MM.1S (cell line): ENCODE measurements at regions not wholly inside any gene's neighbourhood (a gene's known extent, or its start where the extent isn't known, plus 50 kb on each side); places are given as distances from the start of the nearest gene placed in this dataset.
"Not testable (repeated sequence)": the region's sequence is repeated elsewhere in the genome, so short reads cannot be mapped to it uniquely, and the experiment has no call there.

Experiments
- DNase-seq: peaks from one replicate; pipeline ENCODE4 v3.0.0-alpha.2; 2015
- H2AFZ ChIP-seq: fragments of 300-600 bp; sonication (generic); 2 replicates; pipeline ENCODE4 v1.6.0; 2016; ENCODE audit warnings: antibody characterized with exemption, low read length
- H3F3A ChIP-seq: fragments of 300-600 bp; sonication (generic); 2 replicates; pipeline ENCODE4 v1.6.1; 2016; ENCODE audit warnings: mild to moderate bottlenecking, antibody characterized with exemption, low read length, moderate library complexity, mixed read lengths; ENCODE audit not compliant: insufficient read depth
- H3K27ac ChIP-seq: fragments of 300-600 bp; sonication (generic); 2 replicates; pipeline ENCODE4 v1.5.1; 2016; ENCODE audit warnings: mild to moderate bottlenecking, low read length
- H3K27me3 ChIP-seq: fragments of 300-600 bp; sonication (generic); replicated peaks from 2 replicates; pipeline ENCODE4 v1.6.0; 2016; ENCODE audit warnings: low read length; ENCODE audit not compliant: insufficient read depth
- H3K36me3 ChIP-seq: fragments of 300-600 bp; sonication (generic); replicated peaks from 2 replicates; pipeline ENCODE4 v1.6.1; 2016; ENCODE audit warnings: mild to moderate bottlenecking, low read length, mixed read lengths; ENCODE audit not compliant: insufficient read depth
- H3K4me1 ChIP-seq: fragments of 300-600 bp; sonication (generic); 2 replicates; pipeline ENCODE4 v1.6.1; 2016; ENCODE audit warnings: low read length, mixed read lengths
- H3K4me2 ChIP-seq: fragments of 300-600 bp; sonication (generic); 2 replicates; pipeline ENCODE4 v1.6.0; 2016; ENCODE audit warnings: low read depth, low read length
- H3K4me3 ChIP-seq: fragments of 300-600 bp; sonication (generic); 2 replicates; pipeline ENCODE4 v1.5.1; 2016; ENCODE audit warnings: low read length, mixed read lengths
- H3K79me2 ChIP-seq: fragments of 300-600 bp; sonication (generic); 2 replicates; pipeline ENCODE4 v1.6.1; 2016; ENCODE audit warnings: mixed run types, low read length, mixed read lengths
- H3K9ac ChIP-seq: fragments of 300-600 bp; sonication (generic); 2 replicates; pipeline ENCODE4 v1.6.1; 2016; ENCODE audit warnings: low read length, mixed read lengths
- H3K9me2 ChIP-seq: fragments of 300-600 bp; sonication (generic); replicated peaks from 2 replicates; pipeline ENCODE4 v1.6.1; 2016; ENCODE audit warnings: mild to moderate bottlenecking, low read length, mixed read lengths; ENCODE audit not compliant: insufficient read depth
- H3K9me3 ChIP-seq: fragments of 300-600 bp; sonication (generic); replicated peaks from 2 replicates; pipeline ENCODE4 v1.6.1; 2016; ENCODE audit warnings: mild to moderate bottlenecking, low read length, mixed read lengths; ENCODE audit not compliant: insufficient read depth
- H4K20me1 ChIP-seq: fragments of 300-600 bp; sonication (generic); 2 replicates; pipeline ENCODE4 v1.6.1; 2016; ENCODE audit warnings: mild to moderate bottlenecking, low read length, moderate library complexity, mixed read lengths; ENCODE audit not compliant: insufficient read depth

DNA sequence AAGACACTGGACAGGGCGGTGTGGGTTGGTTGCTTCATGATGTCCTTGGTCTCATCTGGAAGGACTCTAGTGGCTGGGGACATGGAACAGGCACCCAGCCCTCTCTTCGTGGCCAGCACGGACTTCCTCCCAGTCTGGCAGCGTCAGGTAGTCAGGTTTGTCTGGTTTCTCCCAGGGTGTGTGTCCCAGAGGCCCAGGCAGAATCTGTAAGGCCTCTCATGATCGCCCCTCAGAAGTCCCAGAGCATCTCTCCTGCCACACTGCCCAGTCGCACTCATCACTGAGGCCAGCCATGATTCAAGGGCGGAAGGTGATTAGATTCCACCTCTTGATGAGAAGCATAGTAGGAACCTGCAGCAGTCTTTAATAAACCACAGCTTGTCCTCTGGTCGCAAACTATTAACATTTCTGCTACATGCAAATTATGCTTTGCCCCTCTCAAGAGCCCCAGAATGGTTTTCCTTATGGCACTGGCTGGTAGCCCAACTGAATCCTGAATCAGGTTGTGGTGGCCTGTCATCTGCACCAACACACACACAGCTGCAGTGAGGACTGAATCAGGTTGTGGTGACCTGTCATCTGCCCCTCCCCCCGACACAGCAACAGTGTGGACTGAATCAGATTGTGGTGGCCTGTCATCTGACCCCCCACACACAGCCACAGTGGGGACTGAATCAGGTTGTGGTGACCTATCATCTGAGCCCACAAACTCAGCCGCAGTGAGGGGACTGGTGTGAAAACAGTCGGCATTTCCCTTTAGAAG lies 1742.9 kb upstream of the TPTE start:
- not testable (repeated sequence) for H3K4me2 ChIP-seq, H3K36me3 ChIP-seq, H3K4me1 ChIP-seq, H3K79me2 ChIP-seq, DNase-seq, H2AFZ ChIP-seq, H4K20me1 ChIP-seq, H3K9me3 ChIP-seq, H3K9ac ChIP-seq, H3K27ac ChIP-seq, H3K9me2 ChIP-seq, H3F3A ChIP-seq, H3K27me3 ChIP-seq, H3K4me3 ChIP-seq

DNA sequence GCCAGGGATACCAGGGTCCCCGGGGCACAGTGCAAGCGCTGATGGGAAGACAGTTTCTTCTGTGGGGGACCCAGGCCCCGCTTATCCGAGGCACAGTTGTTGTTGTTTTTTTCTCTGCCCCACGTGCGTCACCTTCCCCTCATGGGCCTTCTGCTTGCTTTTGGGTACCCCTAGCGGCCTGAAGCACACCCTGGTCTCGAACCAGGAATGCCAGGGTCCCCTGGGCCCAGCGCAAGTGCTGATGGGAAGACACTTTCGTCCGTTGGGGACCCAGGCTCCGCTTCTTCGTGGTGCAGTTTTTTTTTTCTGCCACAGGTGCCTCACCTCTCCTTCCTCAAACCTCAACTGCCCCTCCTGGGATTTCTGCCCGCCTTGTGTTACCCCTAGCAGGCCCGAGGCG lies 1708.5 kb upstream of the TPTE start:
- not testable (repeated sequence) for H3F3A ChIP-seq, H3K9ac ChIP-seq, H3K27me3 ChIP-seq, H3K4me1 ChIP-seq, H4K20me1 ChIP-seq, DNase-seq, H3K79me2 ChIP-seq, H3K9me3 ChIP-seq, H3K9me2 ChIP-seq, H3K4me3 ChIP-seq, H2AFZ ChIP-seq, H3K36me3 ChIP-seq, H3K27ac ChIP-seq, H3K4me2 ChIP-seq

DNA sequence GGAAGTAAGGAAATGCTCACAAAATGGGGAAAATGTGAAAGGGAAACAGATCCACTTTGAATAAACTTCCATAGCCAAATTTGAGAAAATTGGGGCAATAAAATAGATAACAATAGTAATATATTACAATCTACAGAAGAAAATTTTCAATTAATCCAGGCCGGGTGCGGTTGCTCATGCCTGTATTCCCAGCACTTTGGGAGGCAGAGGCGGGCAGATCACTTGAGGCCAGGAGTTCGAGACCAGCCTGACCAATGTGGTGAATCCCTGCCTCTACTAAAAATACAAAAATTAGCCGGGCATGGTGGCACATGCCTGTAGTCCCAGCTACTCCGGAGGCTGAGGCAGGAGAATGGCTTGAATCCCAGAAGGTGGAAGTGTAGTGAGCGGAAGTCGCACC lies 1687.1 kb upstream of the TPTE start:
- H3K9me2 ChIP-seq, H3F3A ChIP-seq, DNase-seq, H2AFZ ChIP-seq, H4K20me1 ChIP-seq, H3K9me3 ChIP-seq, H3K4me3 ChIP-seq, H3K4me1 ChIP-seq, H3K36me3 ChIP-seq, H3K27ac ChIP-seq, H3K79me2 ChIP-seq, H3K4me2 ChIP-seq, H3K27me3 ChIP-seq, H3K9ac ChIP-seq: not testable (repeated sequence)
